ENCODE measurements at regions not wholly inside any gene's neighbourhood (a gene's known extent, or its start where the extent isn't known, plus 50 kb on each side); places are given as distances from the start of the nearest gene placed in this dataset.

DNA sequence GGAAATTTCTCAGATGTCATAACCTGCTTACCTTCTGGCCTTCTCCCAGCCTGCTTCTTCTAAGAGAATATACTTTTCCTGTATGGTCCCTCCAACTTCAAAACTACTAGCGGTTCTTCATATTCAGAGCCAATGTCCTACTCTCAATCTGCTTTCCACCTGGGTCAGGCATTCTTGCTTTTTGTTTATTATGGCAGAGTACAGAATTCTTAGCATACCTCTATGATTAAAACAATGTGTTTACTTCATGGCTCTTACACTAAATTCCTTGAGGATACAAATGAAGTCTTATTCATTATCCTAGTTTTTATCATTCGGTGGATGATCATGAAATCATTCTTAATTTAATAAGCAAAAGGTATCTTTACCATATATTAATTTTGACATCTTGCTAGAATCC, 484.2 kb upstream of the SLITRK1 start:
- TF ChIP-seq CTCF (IDR thresholded peaks at IDR 0.05) (no peak), POLR2A (IDR thresholded peaks at IDR 0.05) (no peak), POLR2AphosphoS5 (IDR thresholded peaks at IDR 0.05) (no peak), EP300 (IDR thresholded peaks at IDR 0.05; ENCODE audit: low read depth) (no peak)
